ENCODE measurements at regions not wholly inside any gene's neighbourhood (a gene's known extent, or its start where the extent isn't known, plus 50 kb on each side); places are given as distances from the start of the nearest gene placed in this dataset.

DNA sequence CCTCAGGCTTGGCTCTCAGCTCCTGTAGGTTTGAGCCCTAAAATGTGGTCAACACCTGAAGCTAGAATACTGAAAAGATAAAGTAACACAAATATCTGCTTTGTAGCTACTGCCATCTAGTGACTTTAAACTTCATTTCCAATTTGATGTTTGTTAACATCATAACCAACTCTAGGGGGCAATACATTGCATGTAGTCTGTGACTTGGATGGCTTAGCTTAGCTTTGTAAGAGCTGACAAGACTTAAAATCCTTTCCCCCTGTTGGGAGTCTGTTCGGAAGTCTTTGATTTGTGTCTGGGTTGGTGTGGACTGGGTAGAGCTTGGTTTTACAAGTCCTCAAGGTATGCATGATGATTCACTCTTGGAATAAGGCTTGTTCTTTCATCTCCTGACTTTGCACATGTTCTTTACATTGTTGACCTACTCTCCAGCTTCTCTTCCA is 51.7 kb downstream of the SCN11A start:
- H3K4me3 ChIP-seq (ENCODE audit: control insufficient read depth, low read depth, low read length): no peak overlapping the region
- DNase-seq (ENCODE audit: low read depth): peak; percentile 46
- peak; percentile 86 for TF ChIP-seq CTCF (IDR thresholded peaks at IDR 0.05; ENCODE audit: control insufficient read depth, insufficient read depth, low read depth, low read length, missing control alignments)

GRCh38 chr3:38998086-38998485 is 53.7 kb downstream of the SCN11A start:
- TF ChIP-seq CTCF (IDR thresholded peaks at IDR 0.05; ENCODE audit: control insufficient read depth, insufficient read depth, low read depth, low read length, missing control alignments): no peak
- no peak overlapping the region for H3K4me3 ChIP-seq (ENCODE audit: control insufficient read depth, low read depth, low read length)
- no peak for DNase-seq (ENCODE audit: low read depth)

- DNase-seq (ENCODE audit: low read depth): no peak
- TF ChIP-seq CTCF (IDR thresholded peaks at IDR 0.05; ENCODE audit: control insufficient read depth, insufficient read depth, low read depth, low read length, missing control alignments): no peak
- H3K4me3 ChIP-seq (ENCODE audit: control insufficient read depth, low read depth, low read length): no peak overlapping the region
Observed at GRCh38 chr3:38996193-38996592, 55.6 kb downstream of the SCN11A start.

GRCh38 chr3:38994251-38994650 is 57.5 kb downstream of the SCN11A start:
- no peak for TF ChIP-seq CTCF (IDR thresholded peaks at IDR 0.05; ENCODE audit: control insufficient read depth, insufficient read depth, low read depth, low read length, missing control alignments)
- no peak overlapping the region for H3K4me3 ChIP-seq (ENCODE audit: control insufficient read depth, low read depth, low read length)
- no peak for DNase-seq (ENCODE audit: low read depth)

- no peak for DNase-seq (ENCODE audit: low read depth)
- H3K4me3 ChIP-seq (ENCODE audit: control insufficient read depth, low read depth, low read length): no peak overlapping the region
- TF ChIP-seq CTCF (IDR thresholded peaks at IDR 0.05; ENCODE audit: control insufficient read depth, insufficient read depth, low read depth, low read length, missing control alignments): no peak
Observed at GRCh38 chr3:38992117-38992760, 59.5 kb downstream of the SCN11A start.

DNA sequence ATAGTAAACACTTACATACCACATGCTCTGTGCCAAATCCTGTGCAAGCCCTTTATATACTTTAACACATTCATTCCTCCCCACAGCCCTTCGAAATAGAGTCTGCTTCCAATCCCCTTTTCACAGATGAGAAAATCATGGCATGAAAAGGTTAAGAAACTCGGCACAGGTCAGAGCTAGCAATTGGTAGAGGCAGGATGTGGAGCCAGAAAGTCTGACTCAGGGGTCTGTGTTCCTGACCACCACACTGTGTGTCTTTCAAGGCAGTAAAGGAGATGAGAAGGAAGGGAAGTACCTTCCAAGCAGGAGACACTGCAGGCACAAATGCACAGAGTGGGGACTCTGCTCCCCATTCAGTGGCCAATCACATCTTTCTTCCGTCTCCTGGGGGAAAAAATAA is 61.1 kb downstream of the SCN11A start:
- no peak for TF ChIP-seq CTCF (IDR thresholded peaks at IDR 0.05; ENCODE audit: control insufficient read depth, insufficient read depth, low read depth, low read length, missing control alignments)
- H3K4me3 ChIP-seq (ENCODE audit: control insufficient read depth, low read depth, low read length): no peak overlapping the region
- DNase-seq (ENCODE audit: low read depth): no peak

All from AG09309 (cell line).